PC-3 (cell line): ENCODE measurements at regions not wholly inside any gene's neighbourhood (a gene's known extent, or its start where the extent isn't known, plus 50 kb on each side); places are given as distances from the start of the nearest gene placed in this dataset.
A peak's percentile ranks its signal among the peaks of the same experiment; 100 is the strongest.

Source experiments
- ATAC-seq: fragments of 200-7000 bp; cut with Tn5 transposase; 2 replicates; pipeline ENCODE4 v1.9.1; 2020; ENCODE audit warnings: mild to moderate bottlenecking, moderate library complexity
- BruUV-seq: library from RNA; stranded (reverse); fragments of 400-500 nt; replicated peaks from 2 replicates; lab custom pipeline; 2021; lab: Mats Ljungman, UMichigan
- CTCF ChIA-PET: fragments of 300-600 bp; sonication (Branson Sonifier 250); formaldehyde crosslinking; loops from one replicate; lab custom pipeline; 2022; ENCODE audit warnings: antibody characterized with exemption; lab: Charles Lee
- POLR2A ChIA-PET: fragments of 300-600 bp; sonication (Branson Sonifier 250); formaldehyde crosslinking; loops from one replicate; lab custom pipeline; 2022; ENCODE audit warnings: antibody characterized with exemption; ENCODE audit not compliant: unreplicated experiment; lab: Charles Lee
- DNase-seq: peaks from one replicate; pipeline ENCODE4 v3.0.0-alpha.2; 2015
- H2AFZ ChIP-seq: fragments of 300-600 bp; sonication (generic); 2 replicates; pipeline ENCODE4 v1.6.0; 2016; ENCODE audit warnings: antibody characterized with exemption, low read length
- H3F3A ChIP-seq: fragments of 300-600 bp; sonication (generic); one replicate; pipeline ENCODE4 v1.6.0; 2017; ENCODE audit warnings: antibody characterized with exemption, low read length, control low read depth, mild to moderate bottlenecking; ENCODE audit not compliant: unreplicated experiment
- H3K27ac ChIP-seq: fragments of 300-600 bp; sonication (generic); 2 replicates; pipeline ENCODE4 v1.5.1; 2016; ENCODE audit warnings: mild to moderate bottlenecking, low read length
- H3K27me3 ChIP-seq: fragments of 300-600 bp; sonication (generic); 2 replicates; pipeline ENCODE4 v1.6.1; 2016; ENCODE audit warnings: low read length, mixed read lengths
- H3K36me3 ChIP-seq: fragments of 300-600 bp; sonication (generic); 2 replicates; pipeline ENCODE4 v1.6.1; 2016; ENCODE audit warnings: low read depth, mixed run types, low read length, mixed read lengths
- H3K4me1 ChIP-seq: fragments of 300-600 bp; sonication (generic); 2 replicates; pipeline ENCODE4 v1.5.1; 2016; ENCODE audit warnings: low read length; ENCODE audit not compliant: insufficient read depth
- H3K4me2 ChIP-seq: fragments of 300-600 bp; sonication (generic); 2 replicates; pipeline ENCODE4 v1.6.0; 2016; ENCODE audit warnings: low read length
- H3K4me3 ChIP-seq: fragments of 300-600 bp; sonication (generic); 2 replicates; pipeline ENCODE4 v1.5.1; 2016; ENCODE audit warnings: mild to moderate bottlenecking, low read length, mixed read lengths
- H3K79me2 ChIP-seq: fragments of 300-600 bp; sonication (generic); 2 replicates; pipeline ENCODE4 v1.6.1; 2017; ENCODE audit warnings: low read length, mixed read lengths
- H3K9ac ChIP-seq: fragments of 300-600 bp; sonication (generic); 2 replicates; pipeline ENCODE4 v1.6.0; 2016; ENCODE audit warnings: mild to moderate bottlenecking, low read length
- H3K9me2 ChIP-seq: fragments of 300-600 bp; sonication (generic); replicated peaks from 2 replicates; pipeline ENCODE4 v1.6.1; 2016; ENCODE audit warnings: mixed run types, low read length, mixed read lengths
- H3K9me3 ChIP-seq: fragments of 300-600 bp; sonication (generic); 2 replicates; pipeline ENCODE4 v1.6.1; 2016; ENCODE audit warnings: low read length, mixed read lengths
- H4K20me1 ChIP-seq: fragments of 300-600 bp; sonication (generic); 2 replicates; pipeline ENCODE4 v1.6.1; 2016; ENCODE audit warnings: low read length, mixed read lengths
- EZH2 ChIP-seq: fragments of 300-600 bp; sonication (generic); IDR thresholded peaks from one replicate; pipeline ENCODE4 v1.6.1; 2017; ENCODE audit warnings: antibody characterized with exemption, mild to moderate bottlenecking, low read length; ENCODE audit not compliant: unreplicated experiment
- EZH2phosphoT487 ChIP-seq: fragments of 300-600 bp; sonication (generic); IDR thresholded peaks from 2 replicates; pipeline ENCODE4 v1.6.1; 2018; ENCODE audit warnings: mild to moderate bottlenecking, antibody characterized with exemption, low read length, borderline replicate concordance
- intact Hi-C: fragments of 100-400 bp; cut with micrococcal nuclease; formaldehyde crosslinking; loops from 2 replicates; pipeline ENCODE4 v1.9.0; 2023
- TF ChIP-seq, protein P1 (sequence below): fragments of 300-600 bp; sonication (generic); conservative IDR thresholded peaks from 2 replicates; pipeline ENCODE4 v1.5.1; 2017; ENCODE audit warnings: antibody characterized with exemption, low read depth, mild to moderate bottlenecking, low read length

DNA sequence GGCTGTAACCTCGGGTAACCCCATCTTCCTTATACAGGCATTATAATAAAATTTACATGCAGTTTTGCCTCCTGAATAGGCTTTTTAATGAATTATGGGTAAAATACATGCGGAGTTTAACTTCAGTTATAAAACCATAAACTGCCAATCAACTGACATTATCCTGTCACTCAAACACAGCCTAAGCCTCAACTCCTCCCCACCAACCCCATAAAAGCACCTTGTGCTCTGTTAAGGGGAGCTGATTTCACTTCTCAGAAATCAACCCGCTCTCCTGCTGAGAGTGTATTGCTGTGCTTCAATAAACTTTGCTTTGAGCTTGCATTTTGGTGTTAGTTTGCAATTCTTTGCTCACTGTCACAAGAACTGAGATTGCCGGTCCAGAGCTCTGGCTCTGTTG, 1812.2 kb downstream of the BRINP3 start:
- ChIA-PET CTCF (no interaction called here), POLR2A (no interaction called here)
- no peaks in the 10 kb centered on the region for H3K36me3 ChIP-seq
- H3K79me2 ChIP-seq, result no peaks in the 10 kb centered on the region
- no peak overlapping the region for H3K9ac ChIP-seq
- DNase-seq (no peak), ATAC-seq (no peak)
- intact Hi-C loops, result no loop called here
- no peaks in the 10 kb centered on the region for H3F3A ChIP-seq
- no peaks in the 10 kb centered on the region for H4K20me1 ChIP-seq
- peaks cover 12% of the 10 kb centered on the region for H3K4me1 ChIP-seq
- BruUV-seq, result no TSS peak
- no peaks in the 10 kb centered on the region for H3K27me3 ChIP-seq
- H3K4me3 ChIP-seq, result no peak overlapping the region
- H3K9me2 ChIP-seq, result no peaks in the 10 kb centered on the region
- H3K4me2 ChIP-seq, result no peak overlapping the region
- H3K27ac ChIP-seq, result no peak overlapping the region
- TF ChIP-seq EZH2, result no peak
- TF ChIP-seq, protein P1, sequence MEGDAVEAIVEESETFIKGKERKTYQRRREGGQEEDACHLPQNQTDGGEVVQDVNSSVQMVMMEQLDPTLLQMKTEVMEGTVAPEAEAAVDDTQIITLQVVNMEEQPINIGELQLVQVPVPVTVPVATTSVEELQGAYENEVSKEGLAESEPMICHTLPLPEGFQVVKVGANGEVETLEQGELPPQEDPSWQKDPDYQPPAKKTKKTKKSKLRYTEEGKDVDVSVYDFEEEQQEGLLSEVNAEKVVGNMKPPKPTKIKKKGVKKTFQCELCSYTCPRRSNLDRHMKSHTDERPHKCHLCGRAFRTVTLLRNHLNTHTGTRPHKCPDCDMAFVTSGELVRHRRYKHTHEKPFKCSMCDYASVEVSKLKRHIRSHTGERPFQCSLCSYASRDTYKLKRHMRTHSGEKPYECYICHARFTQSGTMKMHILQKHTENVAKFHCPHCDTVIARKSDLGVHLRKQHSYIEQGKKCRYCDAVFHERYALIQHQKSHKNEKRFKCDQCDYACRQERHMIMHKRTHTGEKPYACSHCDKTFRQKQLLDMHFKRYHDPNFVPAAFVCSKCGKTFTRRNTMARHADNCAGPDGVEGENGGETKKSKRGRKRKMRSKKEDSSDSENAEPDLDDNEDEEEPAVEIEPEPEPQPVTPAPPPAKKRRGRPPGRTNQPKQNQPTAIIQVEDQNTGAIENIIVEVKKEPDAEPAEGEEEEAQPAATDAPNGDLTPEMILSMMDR, result no peak
- no peak for TF ChIP-seq EZH2phosphoT487
- H3K9me3 ChIP-seq, result no peaks in the 10 kb centered on the region
- H2AFZ ChIP-seq, result no peak overlapping the region

DNA sequence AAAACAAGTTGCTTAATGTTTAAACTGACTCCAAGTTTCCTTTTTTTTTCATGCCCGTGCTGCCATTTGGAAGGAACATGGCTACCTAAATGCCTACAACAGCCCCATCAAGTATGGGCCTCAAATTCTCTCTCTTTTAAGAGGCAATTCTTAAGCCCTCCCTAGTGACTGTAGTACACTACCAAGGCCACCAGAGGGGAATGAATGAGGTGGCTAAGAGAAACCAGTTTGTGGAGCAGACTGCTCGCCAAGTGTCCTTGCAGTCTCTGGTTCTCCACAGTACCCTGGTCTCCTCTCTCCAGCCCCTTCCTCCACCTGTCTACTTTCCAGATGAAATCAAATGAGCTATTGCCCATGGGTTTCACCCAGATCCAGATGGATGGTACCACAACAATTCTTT, 1809.6 kb downstream of the BRINP3 start:
- intact Hi-C loops, result no loop called here
- H3K4me2 ChIP-seq, result no peak overlapping the region
- TF ChIP-seq EZH2phosphoT487 (no peak), EZH2 (no peak)
- TF ChIP-seq, protein P1, result peak; percentile 31; the same call in 1 of the 2 replicates
- no peaks in the 10 kb centered on the region for H3K79me2 ChIP-seq
- H3K4me3 ChIP-seq, result no peak overlapping the region
- no peak overlapping the region for H3K27ac ChIP-seq
- H3K36me3 ChIP-seq, result no peaks in the 10 kb centered on the region
- no peaks in the 10 kb centered on the region for H4K20me1 ChIP-seq
- ChIA-PET CTCF (no interaction called here), POLR2A (no interaction called here)
- peaks cover 25% of the 10 kb centered on the region for H3K4me1 ChIP-seq
- ATAC-seq, result no peak
- H2AFZ ChIP-seq, result no peak overlapping the region
- H3K9me2 ChIP-seq, result no peaks in the 10 kb centered on the region
- H3K27me3 ChIP-seq, result no peaks in the 10 kb centered on the region
- BruUV-seq, result no TSS peak
- no peaks in the 10 kb centered on the region for H3F3A ChIP-seq
- DNase-seq, result peak; percentile 31
- no peak overlapping the region for H3K9ac ChIP-seq
- no peaks in the 10 kb centered on the region for H3K9me3 ChIP-seq

DNA sequence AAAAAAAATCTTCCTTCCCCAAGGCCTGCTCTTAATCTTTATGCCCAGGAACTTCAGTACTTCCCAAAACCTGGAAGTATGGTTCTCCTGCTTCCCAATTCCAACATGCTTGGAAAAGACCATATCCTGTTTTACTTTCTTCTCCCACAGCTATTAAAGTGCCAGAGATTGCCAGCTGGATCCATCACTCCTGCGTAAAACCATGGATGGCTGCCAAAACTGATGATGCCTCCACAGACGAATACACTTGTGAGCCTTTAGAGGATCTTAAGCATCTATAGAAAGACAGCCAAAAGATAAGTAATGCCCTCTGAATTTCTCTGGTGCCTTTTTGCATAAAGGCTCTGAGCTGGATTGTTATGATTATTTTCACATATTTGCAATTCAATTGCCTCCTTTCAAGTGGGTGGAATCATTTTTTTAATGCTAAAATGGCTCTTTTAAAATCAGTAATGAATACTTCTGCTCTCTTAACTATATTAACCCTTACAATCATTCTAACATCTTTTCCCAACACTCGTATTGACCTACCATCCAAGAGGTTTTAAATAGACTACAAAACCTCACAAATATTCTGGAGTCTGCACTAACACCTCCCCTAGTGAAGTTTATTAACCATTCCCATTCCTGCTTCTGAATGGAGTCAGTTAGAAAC, 1807.8 kb downstream of the BRINP3 start:
- peaks cover 25% of the 10 kb centered on the region for H3K4me1 ChIP-seq
- no peaks in the 10 kb centered on the region for H3K9me2 ChIP-seq
- H3K79me2 ChIP-seq, result no peaks in the 10 kb centered on the region
- intact Hi-C loops, result no loop called here
- peak; percentile 58 for DNase-seq
- ChIA-PET CTCF (interaction anchor here (0.6 kb wide), 1 partner anchor 810 kb away, joined by 3 read pairs; no protein-coding TSS in a partner anchor), POLR2A (no interaction called here)
- H3K27me3 ChIP-seq, result no peaks in the 10 kb centered on the region
- BruUV-seq, result no TSS peak
- no peak overlapping the region for H3K4me2 ChIP-seq
- no peaks in the 10 kb centered on the region for H3K9me3 ChIP-seq
- no peak for TF ChIP-seq EZH2phosphoT487
- TF ChIP-seq, protein P1, result no peak
- no peak for TF ChIP-seq EZH2
- H3K36me3 ChIP-seq, result no peaks in the 10 kb centered on the region
- H3K9ac ChIP-seq, result no peak overlapping the region
- H3K4me3 ChIP-seq, result no peak overlapping the region
- H4K20me1 ChIP-seq, result no peaks in the 10 kb centered on the region
- no peak overlapping the region for H2AFZ ChIP-seq
- peak overlapping the region; percentile 88 for H3K27ac ChIP-seq
- H3F3A ChIP-seq, result no peaks in the 10 kb centered on the region
- 0 out of 2 replicates have a peak, but pooled peaks have one; percentile 26 for ATAC-seq
